ENCODE measurements at regions not wholly inside any gene's neighbourhood (a gene's known extent, or its start where the extent isn't known, plus 50 kb on each side); places are given as distances from the start of the nearest gene placed in this dataset.

DNA sequence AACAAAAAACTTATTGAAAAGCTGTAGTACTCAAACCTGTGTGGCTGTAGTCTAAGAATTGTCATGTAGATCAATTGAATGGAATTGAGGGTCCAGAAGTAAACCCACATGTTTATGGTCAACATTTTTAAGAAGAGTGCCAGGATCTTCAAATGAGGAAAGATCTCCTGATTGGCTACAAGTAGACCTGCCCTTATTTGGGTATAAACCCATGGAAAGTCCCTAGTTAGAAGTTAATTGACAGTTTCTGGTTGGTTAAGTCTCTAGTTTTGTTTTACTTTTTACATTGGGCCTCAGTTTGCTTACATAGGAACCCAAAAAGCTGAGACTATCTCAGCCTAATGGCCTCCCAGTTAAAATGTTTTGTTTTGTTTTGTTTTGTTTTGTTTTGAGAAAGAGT lies 91.9 kb upstream of the RESF1 start:
- no peak for DNase-seq (ENCODE audit: low read depth)

GRCh38 chr12:31866523-31866922 lies 92.7 kb upstream of the RESF1 start:
- DNase-seq (ENCODE audit: low read depth), result no peak

GRCh38 chr12:31865023-31865422 lies 94.2 kb upstream of the RESF1 start:
- DNase-seq (ENCODE audit: low read depth), result no peak

DNA sequence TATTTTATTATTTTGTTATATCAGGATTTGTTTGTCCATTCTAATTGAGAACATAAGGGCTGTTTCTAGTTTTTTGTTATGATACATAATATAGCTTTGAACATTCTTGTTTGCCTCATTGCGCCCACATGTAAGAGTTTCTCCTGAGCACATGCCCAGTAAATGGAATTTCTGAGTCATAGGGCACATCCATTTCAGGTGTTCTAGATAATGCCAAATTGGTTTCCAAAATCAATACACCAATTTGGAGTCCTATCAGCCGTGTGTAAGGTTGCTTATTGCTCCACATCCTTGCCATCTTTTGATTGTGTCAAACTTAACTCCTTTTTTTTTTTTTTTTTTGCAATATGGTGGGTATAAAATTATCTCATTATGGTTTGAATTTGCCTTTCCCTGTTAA lies 97.9 kb upstream of the RESF1 start:
- no peak for DNase-seq (ENCODE audit: low read depth)

DNA sequence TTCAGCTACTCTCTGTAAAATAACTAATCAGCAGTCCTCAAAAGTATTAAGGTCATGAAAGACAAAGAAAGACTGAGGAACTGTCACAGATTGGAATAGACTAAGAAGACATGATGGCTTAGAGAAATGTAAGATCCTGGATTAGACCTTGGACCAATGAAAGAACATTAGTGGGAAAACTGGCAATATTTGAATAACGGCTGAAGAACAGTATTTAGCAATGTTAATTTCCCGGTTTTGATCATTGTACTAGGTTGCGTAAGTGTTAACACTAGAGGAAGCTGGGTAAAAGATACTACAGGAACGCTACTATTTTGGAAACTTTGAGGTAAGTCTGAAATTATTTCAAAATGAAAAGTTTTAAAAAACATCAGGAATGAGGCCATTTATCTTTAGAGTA lies 98.8 kb upstream of the RESF1 start:
- DNase-seq (ENCODE audit: low read depth), result no peak

- no peak for DNase-seq (ENCODE audit: low read depth)
These were observed 99.8 kb upstream of the RESF1 start for GRCh38 chr12:31859232-31859977.

- DNase-seq (ENCODE audit: low read depth), result no peak
These were observed 103.8 kb upstream of the RESF1 start for GRCh38 chr12:31855427-31855826.

GRCh38 chr12:31853977-31854376 lies 105.2 kb upstream of the RESF1 start:
- DNase-seq (ENCODE audit: low read depth), result no peak

GRCh38 chr12:31853520-31853919 lies 105.7 kb upstream of the RESF1 start:
- DNase-seq (ENCODE audit: low read depth), result no peak

- DNase-seq (ENCODE audit: low read depth), result no peak
These were observed 108.9 kb upstream of the RESF1 start for GRCh38 chr12:31850268-31850667.

DNA sequence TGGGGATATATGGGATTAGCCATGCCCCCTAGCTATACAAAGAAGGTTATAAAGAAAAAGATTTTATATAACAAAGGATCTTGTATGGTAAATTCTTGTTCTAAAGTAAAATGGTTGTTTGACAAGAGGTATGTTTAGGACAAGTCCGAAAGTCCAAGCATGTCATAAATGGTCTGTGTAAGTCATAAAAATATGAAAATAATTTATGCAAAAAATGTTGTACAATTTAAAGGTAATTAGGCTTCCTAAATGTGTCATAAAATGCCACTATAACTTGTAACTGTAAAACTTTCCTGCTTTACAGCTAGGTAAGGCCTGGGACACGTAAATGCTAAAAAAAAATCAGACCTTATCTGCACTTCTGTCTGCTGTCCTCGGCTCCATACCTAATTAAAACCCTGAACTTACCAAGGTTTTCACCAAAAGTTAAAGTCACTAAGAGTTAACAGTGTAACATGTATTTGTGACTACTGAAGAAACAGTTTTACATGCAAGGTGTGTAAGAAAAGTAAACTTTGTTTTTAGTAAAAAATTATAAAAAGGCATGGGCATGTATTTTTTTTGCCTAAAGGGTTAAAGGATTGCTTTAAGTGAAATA lies 110.0 kb upstream of the RESF1 start:
- no peak for DNase-seq (ENCODE audit: low read depth)

- DNase-seq (ENCODE audit: low read depth), result no peak
These were observed 112.8 kb upstream of the RESF1 start for GRCh38 chr12:31846405-31846804.

DNA sequence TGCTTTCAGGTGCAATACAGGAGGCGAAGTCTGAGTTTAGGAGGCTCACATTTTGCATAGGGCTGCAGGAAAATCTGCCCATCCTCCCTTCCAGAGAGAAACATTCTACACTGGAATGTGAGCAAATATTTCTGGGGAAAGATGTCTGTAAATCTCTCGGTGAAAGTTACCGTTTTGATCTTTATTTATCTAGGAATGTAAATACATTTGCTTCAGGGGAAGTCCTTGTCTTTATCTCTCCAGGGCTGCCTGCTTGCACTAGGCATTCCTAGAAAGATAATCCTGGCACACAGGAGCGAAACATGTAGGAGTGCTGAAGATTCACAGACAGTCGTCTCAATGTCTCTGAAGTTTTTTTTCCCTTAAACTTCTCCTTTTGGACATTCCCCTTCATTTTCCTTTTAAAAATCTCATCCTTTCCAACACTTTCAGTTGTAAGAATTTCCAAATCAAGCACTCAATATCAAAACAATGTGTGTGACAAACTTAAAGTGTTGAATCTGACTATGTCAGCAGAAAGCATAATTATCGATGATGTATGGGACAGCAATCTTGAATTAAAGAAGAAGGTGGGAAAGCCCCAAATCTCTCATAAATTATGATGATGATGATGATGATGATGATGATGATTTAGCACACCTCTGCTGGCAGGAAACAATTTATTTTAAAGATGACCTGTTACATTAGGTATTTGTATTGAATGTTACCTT lies 113.4 kb upstream of the RESF1 start:
- DNase-seq (ENCODE audit: low read depth), result no peak

- DNase-seq (ENCODE audit: low read depth), result no peak
These were observed 114.7 kb upstream of the AMN1 start for GRCh38 chr12:31843398-31844095.

GRCh38 chr12:31837913-31838312 lies 109.1 kb upstream of the AMN1 start:
- no peak for DNase-seq (ENCODE audit: low read depth)

DNA sequence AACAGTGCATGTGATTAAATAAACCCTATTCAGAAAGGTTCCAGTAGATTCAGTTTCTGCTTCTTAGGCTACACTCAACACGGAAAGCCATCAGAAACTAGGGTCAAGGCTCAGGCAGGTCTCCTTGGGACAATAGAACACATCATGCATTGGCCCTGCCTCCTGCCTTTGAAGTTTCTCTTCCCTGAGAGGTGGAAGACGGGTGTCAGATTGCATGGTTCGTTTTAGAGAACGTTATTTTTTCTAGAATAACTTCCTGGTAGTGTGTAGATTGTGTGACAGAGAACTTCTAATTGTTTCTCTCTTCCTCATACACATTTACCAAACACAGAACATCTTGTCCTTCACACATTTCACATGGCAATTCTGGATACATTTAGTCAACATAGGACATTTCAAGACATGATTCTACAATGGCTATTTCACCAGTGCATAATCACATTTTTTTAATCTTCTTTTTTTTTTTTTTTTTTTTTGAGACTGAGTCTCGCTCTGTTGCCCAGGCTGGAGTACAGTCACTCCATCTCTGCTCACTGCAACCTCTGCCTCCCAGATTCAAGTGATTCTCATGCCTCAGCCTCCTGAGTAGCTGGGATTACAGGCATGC lies 106.6 kb upstream of the AMN1 start:
- no peak for DNase-seq (ENCODE audit: low read depth)

- no peak for DNase-seq (ENCODE audit: low read depth)
These were observed 105.3 kb upstream of the AMN1 start for GRCh38 chr12:31834150-31834549.

DNA sequence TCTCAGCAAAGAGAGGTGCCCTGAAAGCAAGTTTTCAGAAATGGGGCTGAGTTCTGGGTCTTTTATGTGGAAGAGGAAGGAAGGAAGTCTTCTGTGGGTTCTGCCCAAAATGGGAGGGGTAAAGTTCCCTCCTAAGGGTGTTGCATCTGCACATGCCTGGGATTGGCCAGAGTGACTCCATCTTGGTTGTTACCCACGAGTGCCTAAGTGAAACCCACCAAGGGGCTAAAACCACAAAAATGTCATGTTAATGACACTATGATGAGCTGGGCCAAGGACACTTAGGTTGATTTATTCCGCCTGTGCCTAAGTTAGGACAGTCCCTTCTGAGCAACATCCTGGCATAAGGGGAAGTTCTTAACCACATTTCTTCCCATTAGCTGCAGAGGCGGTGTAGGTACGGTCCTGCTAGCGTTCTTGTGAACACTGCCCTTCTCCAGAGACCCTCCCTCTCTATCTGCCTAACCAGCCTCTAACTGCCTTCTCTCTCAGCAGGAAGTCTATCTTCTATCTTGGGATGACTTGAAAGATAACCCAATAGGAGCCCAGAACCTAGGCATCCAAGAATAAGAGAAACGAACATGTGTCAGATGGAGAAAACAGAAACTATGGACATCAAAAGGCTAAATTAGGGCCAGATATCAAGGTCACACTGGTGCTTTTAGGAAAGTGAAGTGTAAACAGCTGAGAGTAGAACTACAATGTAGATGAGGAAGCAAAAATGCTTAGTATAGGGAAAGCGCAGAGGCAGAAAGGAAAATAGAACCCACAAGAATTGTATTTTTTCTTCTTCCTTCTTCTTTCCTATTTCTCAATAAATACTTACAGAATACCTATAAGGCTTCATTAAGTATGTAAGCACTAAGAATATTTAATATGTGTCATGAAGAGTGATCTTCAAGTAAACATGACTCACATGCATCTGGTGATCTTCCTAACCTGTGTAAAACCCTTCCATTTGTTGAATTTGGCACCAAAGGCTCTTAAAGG lies 104.2 kb upstream of the AMN1 start:
- DNase-seq (ENCODE audit: low read depth), result no peak

GRCh38 chr12:31828071-31828470 lies 99.2 kb upstream of the AMN1 start:
- DNase-seq (ENCODE audit: low read depth), result no peak

GRCh38 chr12:31822761-31823160 lies 93.9 kb upstream of the AMN1 start:
- no peak for DNase-seq (ENCODE audit: low read depth)

- no peak for DNase-seq (ENCODE audit: low read depth)
These were observed 92.7 kb upstream of the AMN1 start for GRCh38 chr12:31821484-31821883.

Data from activated T-helper 1 cell treated with Interleukin-2 at 50 U/mL for 16 hours (primary cell).